Tibial nerve (tissue), 4 donors: ENCODE measurements at regions not wholly inside any gene's neighbourhood (a gene's known extent, or its start where the extent isn't known, plus 50 kb on each side); places are given as distances from the start of the nearest gene placed in this dataset.

Experiments used
- DNase-seq, 2 donors: peaks; one replicate each; pipeline ENCODE4 v3.0.0-alpha.2; 2019; ENCODE audit warnings: low spot score in 2 of 2
- H3K27ac ChIP-seq, 4 donors: fragments of 200-600 bp; sonication (generic) in 3 of 4; one replicate each; pipeline ENCODE4 v1.5.1; 2017 to 2019; ENCODE audit warnings: mild to moderate bottlenecking in 1 of 4
- H3K27me3 ChIP-seq, 2 donors: fragments of 200-600 bp; sonication (generic) in 1 of 2; one replicate each; pipeline versions ENCODE4 v1.5.1 to v1.6.0; 2017 to 2019
- H3K36me3 ChIP-seq, 3 donors: fragments of 200-600 bp; sonication (generic); one replicate each; pipeline ENCODE4 v1.5.1; 2018 to 2019
- H3K4me1 ChIP-seq, 4 donors: fragments of 200-600 bp; sonication (generic) in 3 of 4; one replicate each; pipeline ENCODE4 v1.5.1; 2017 to 2019
- H3K4me3 ChIP-seq, 4 donors: fragments of 200-600 bp; sonication (generic) in 3 of 4; one replicate each; pipeline ENCODE4 v1.5.1; 2017 to 2019; ENCODE audit warnings: mild to moderate bottlenecking in 1 of 4, moderate library complexity in 1 of 4
- H3K9me3 ChIP-seq, 4 donors: fragments of 200-600 bp; sonication (generic) in 3 of 4; one replicate each; pipeline ENCODE4 v1.5.1; 2017 to 2019
- EP300 ChIP-seq, 2 donors: sonication (generic); formaldehyde crosslinking; IDR thresholded peaks; one replicate each; pipeline ENCODE4 v1.6.1; 2017; ENCODE audit warnings: antibody characterized with exemption in 2 of 2, mild to moderate bottlenecking in 1 of 2
- POLR2A ChIP-seq, 2 donors: fragments of 450-650 bp; IDR thresholded peaks; one replicate each; pipeline ENCODE4 v1.6.1; 2017; ENCODE audit warnings: antibody characterized with exemption in 2 of 2, mild to moderate bottlenecking in 2 of 2, moderate library complexity in 2 of 2
- WGBS, 2 donors: methylation state at CpG; one replicate each; pipeline ENCODE4 v1.1.5; 2018; 5-methylcytosine and 5-hydroxymethylcytosine counted together
- TF ChIP-seq, protein P1 (sequence below), 5 experiments: fragments of 200-600 bp in 3 of 5; fragments of 450-650 bp in 2 of 5; sonication (generic) in 3 of 5; IDR thresholded peaks; one replicate each; pipeline ENCODE4 v1.5.1; 2016 to 2019; ENCODE audit warnings: antibody characterized with exemption in 5 of 5, mild to moderate bottlenecking in 3 of 5, moderate library complexity in 2 of 5

DNA sequence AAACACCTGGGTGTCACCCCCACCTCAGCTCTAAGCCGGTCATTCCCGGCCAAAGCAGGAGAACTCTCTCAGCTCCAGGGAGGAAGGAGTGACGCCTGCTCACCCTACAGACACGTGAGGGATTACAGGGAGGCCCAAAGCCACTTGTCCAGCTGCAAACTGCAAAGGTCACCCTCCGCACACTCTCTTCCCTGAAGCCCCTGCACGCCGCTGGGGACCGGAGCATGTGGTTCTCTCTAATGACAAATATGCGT is 108.0 kb upstream of the ID2 start:
- TF ChIP-seq EP300 (IDR thresholded peaks at IDR 0.05) (no peak), POLR2A (IDR thresholded peaks at IDR 0.05) (no peak)
- TF ChIP-seq, protein P1, sequence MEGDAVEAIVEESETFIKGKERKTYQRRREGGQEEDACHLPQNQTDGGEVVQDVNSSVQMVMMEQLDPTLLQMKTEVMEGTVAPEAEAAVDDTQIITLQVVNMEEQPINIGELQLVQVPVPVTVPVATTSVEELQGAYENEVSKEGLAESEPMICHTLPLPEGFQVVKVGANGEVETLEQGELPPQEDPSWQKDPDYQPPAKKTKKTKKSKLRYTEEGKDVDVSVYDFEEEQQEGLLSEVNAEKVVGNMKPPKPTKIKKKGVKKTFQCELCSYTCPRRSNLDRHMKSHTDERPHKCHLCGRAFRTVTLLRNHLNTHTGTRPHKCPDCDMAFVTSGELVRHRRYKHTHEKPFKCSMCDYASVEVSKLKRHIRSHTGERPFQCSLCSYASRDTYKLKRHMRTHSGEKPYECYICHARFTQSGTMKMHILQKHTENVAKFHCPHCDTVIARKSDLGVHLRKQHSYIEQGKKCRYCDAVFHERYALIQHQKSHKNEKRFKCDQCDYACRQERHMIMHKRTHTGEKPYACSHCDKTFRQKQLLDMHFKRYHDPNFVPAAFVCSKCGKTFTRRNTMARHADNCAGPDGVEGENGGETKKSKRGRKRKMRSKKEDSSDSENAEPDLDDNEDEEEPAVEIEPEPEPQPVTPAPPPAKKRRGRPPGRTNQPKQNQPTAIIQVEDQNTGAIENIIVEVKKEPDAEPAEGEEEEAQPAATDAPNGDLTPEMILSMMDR (IDR thresholded peaks at IDR 0.05) = no peak
- Histone ChIP-seq H3K27ac (no peak overlapping the region), H3K36me3 (no peaks in the 10 kb centered on the region), H3K4me1 (peaks cover 0 to 24% (median 10%) of the 10 kb centered on the region in 4 donors), H3K4me3 (no peak overlapping the region), H3K27me3 (no peaks in the 10 kb centered on the region), H3K9me3 (no peaks in the 10 kb centered on the region)
- no peak for DNase-seq
- 90 to 95% methylated on average over 9 of the region's 9 CpGs for WGBS, 2 donors

DNA sequence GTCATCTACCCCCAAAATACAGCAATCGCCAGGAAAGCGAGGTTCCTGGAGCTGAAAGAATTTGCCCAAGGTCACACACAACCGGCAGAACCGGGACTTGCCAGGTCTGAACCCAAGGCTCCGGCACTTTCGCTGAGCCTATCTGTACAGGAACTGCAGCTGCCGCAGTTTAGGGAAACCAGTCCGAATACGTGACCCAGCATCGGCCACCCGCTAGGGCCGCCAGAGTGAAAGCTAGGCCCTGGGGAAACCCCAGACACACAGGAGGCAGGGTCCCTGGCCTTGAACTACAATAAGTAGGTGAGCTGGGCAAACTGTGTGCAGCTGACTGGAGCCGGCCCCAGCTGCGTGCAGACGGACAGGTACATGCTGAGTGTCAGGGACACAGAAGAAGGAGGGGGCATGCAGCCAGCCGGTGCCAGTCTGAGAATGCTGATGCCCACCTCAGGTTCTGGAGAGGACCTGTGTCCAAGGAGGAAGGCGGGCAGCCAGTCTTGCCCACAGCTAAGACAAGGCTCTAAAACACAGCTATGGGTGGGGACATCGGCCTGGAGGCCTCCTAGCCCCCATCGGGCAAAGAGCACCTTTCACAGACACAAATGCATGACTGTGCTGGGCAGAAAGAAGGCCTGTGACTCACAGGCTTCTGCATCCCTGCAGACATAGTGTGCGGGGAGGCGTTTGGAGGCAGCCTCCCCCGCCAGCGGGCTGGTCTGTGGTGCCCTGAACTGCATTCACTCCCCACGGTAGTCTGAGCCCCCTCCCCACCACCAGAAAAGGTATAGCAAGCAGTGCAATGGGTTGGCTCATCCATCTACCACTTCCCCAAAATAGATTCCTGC is 107.4 kb upstream of the ID2 start:
- no peak for DNase-seq
- no peak overlapping the region for H3K27ac ChIP-seq
- no peaks in the 10 kb centered on the region for H3K9me3 ChIP-seq
- no peaks in the 10 kb centered on the region for H3K27me3 ChIP-seq
- no peaks in the 10 kb centered on the region for H3K36me3 ChIP-seq
- TF ChIP-seq, protein P1 (IDR thresholded peaks at IDR 0.05) = no peak
- no peak for TF ChIP-seq EP300 (IDR thresholded peaks at IDR 0.05)
- H3K4me1 ChIP-seq = peaks cover 0 to 24% (median 10%) of the 10 kb centered on the region in 4 donors
- WGBS, 2 donors = 79 to 87% methylated on average over 24 of the region's 24 CpGs
- H3K4me3 ChIP-seq = no peak overlapping the region

- Histone ChIP-seq H3K4me3 (no peak overlapping the region), H3K9me3 (no peaks in the 10 kb centered on the region), H3K27me3 (no peaks in the 10 kb centered on the region), H3K4me1 (peaks cover 0 to 24% (median 10%) of the 10 kb centered on the region in 4 donors), H3K36me3 (no peaks in the 10 kb centered on the region), H3K27ac (no peak overlapping the region)
- no peak for DNase-seq
- WGBS, 2 donors = 44 to 46% methylated on average over 24 of the region's 24 CpGs
- TF ChIP-seq, protein P1 (IDR thresholded peaks at IDR 0.05) = no peak
- no peak for TF ChIP-seq EP300 (IDR thresholded peaks at IDR 0.05)
- TF ChIP-seq POLR2A (IDR thresholded peaks at IDR 0.05) = no peak
These were observed 106.6 kb upstream of the ID2 start for GRCh38 chr2:8575038-8575833.

DNA sequence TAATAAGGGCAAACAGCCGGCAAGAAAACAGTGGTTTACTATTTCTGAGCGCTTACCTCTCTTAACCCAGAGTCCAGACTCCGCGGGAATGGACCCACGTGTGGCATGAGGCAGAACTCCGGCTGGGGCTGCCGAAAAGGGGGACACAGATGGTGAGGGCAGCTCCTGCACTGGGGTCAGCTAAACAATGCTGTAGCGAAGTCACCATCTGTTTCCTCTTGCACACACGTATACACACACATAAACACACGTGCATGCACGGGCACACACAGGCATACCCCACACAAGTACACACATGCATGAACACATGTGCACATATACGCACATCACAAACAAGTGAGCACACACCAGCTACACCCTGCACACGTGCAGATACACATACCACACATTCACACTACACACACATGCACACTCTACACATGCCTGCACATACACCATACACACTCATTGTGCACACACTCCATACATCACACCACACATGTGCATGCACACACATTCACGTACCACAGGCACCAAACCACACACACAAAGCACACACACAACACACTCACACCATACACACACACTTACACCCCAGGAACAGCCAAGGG is 105.9 kb upstream of the ID2 start:
- TF ChIP-seq EP300 (IDR thresholded peaks at IDR 0.05) (no peak), POLR2A (IDR thresholded peaks at IDR 0.05) (no peak)
- TF ChIP-seq, protein P1 (IDR thresholded peaks at IDR 0.05) = no peak
- 58 to 62% methylated on average over 14 of the region's 14 CpGs for WGBS, 2 donors
- no peaks in the 10 kb centered on the region for H3K27me3 ChIP-seq
- no peaks in the 10 kb centered on the region for H3K9me3 ChIP-seq
- no peak overlapping the region for H3K4me3 ChIP-seq
- no peaks in the 10 kb centered on the region for H3K36me3 ChIP-seq
- no peak overlapping the region for H3K27ac ChIP-seq
- H3K4me1 ChIP-seq = peaks cover 0 to 24% (median 10%) of the 10 kb centered on the region in 4 donors
- DNase-seq = no peak
